CD14-positive monocyte (primary cell): ENCODE measurements at regions not wholly inside any gene's neighbourhood (a gene's known extent, or its start where the extent isn't known, plus 50 kb on each side); places are given as distances from the start of the nearest gene placed in this dataset.

Experiments used
- DNase-seq, 3 donors: peaks; one replicate each; pipeline ENCODE4 v3.0.0-alpha.2; 2011 to 2022
- H2AFZ ChIP-seq: 2 replicates; pipeline ENCODE4 v1.6.0; 2012; ENCODE audit warnings: mild to moderate bottlenecking, low read depth, low read length, inconsistent platforms; ENCODE audit not compliant: insufficient read depth, poor library complexity, severe bottlenecking
- H3K27ac ChIP-seq, 2 donors: 1 replicate in 1 of 2; 2 replicates in 1 of 2; pipeline ENCODE4 v1.5.1; 2012 to 2013; ENCODE audit warnings: low read length in 2 of 2, control low read depth in 1 of 2, inconsistent platforms in 1 of 2, low read depth in 1 of 2, mild to moderate bottlenecking in 1 of 2
- H3K27me3 ChIP-seq, 2 donors: one replicate each; pipeline versions ENCODE4 v1.6.0 to v1.6.1; 2011 to 2013; ENCODE audit warnings: low read length in 2 of 2; ENCODE audit not compliant: control insufficient read depth in 2 of 2, insufficient read depth in 2 of 2
- H3K36me3 ChIP-seq, 2 donors: replicated peaks in 1 of 2; 1 replicate in 1 of 2; 2 replicates in 1 of 2; pipeline versions ENCODE4 v1.5.1 to v1.6.1; 2012 to 2013; ENCODE audit warnings: low read length in 2 of 2, control low read depth in 1 of 2, inconsistent platforms in 1 of 2, mild to moderate bottlenecking in 1 of 2; ENCODE audit not compliant: insufficient read depth in 2 of 2, control insufficient read depth in 1 of 2
- H3K4me1 ChIP-seq, 2 donors: 1 replicate in 1 of 2; 2 replicates in 1 of 2; pipeline versions ENCODE4 v1.5.1 to v1.6.1; 2012 to 2013; ENCODE audit warnings: low read length in 2 of 2, control low read depth in 1 of 2, inconsistent platforms in 1 of 2, mild to moderate bottlenecking in 1 of 2, moderate library complexity in 1 of 2; ENCODE audit not compliant: insufficient read depth in 2 of 2, control insufficient read depth in 1 of 2
- H3K4me2 ChIP-seq: replicated peaks from 2 replicates; pipeline ENCODE3; 2012; ENCODE audit warnings: low read length, moderate library complexity, mild to moderate bottlenecking; ENCODE audit not compliant: poor library complexity, severe bottlenecking; ENCODE audit errors: extremely low read depth
- H3K4me3 ChIP-seq, 3 experiments: fragments of 200-600 bp in 1 of 3; sonication (generic) in 1 of 3; replicated peaks in 1 of 3; 1 replicate in 2 of 3; 2 replicates in 1 of 3; pipeline ENCODE4 v1.5.1; 2011 to 2013; ENCODE audit warnings: low read length in 3 of 3, mild to moderate bottlenecking in 3 of 3, control low read depth in 2 of 3, low read depth in 2 of 3, inconsistent platforms in 1 of 3, moderate library complexity in 1 of 3
- H3K79me2 ChIP-seq: 2 replicates; pipeline ENCODE4 v1.6.0; 2012; ENCODE audit warnings: mild to moderate bottlenecking, control low read depth, inconsistent platforms, low read length, moderate library complexity; ENCODE audit not compliant: insufficient read depth
- H3K9ac ChIP-seq: 2 replicates; pipeline ENCODE4 v1.6.0; 2017; ENCODE audit warnings: low read length, mild to moderate bottlenecking; ENCODE audit not compliant: insufficient read depth, poor library complexity, severe bottlenecking
- H3K9me3 ChIP-seq, 2 donors: replicated peaks in 1 of 2; 1 replicate in 1 of 2; 2 replicates in 1 of 2; pipeline versions ENCODE4 v1.5.1 to v1.6.1; 2012 to 2013; ENCODE audit warnings: low read length in 2 of 2, control low read depth in 1 of 2; ENCODE audit not compliant: control insufficient read depth in 1 of 2, insufficient read depth in 1 of 2
- H4K20me1 ChIP-seq: 2 replicates; pipeline ENCODE4 v1.6.0; 2012; ENCODE audit warnings: mild to moderate bottlenecking, low read length, control low read depth, moderate library complexity; ENCODE audit not compliant: insufficient read depth
- H3K27ac Mint-ChIP-seq, 7 donors: one replicate each; pipeline ENCODE4 v1.8.0; 2020; ENCODE audit warnings: mild to moderate bottlenecking in 7 of 7, mixed read lengths in 7 of 7, moderate library complexity in 6 of 7, inconsistent platforms in 2 of 7
- H3K27me3 Mint-ChIP-seq, 3 donors: one replicate each; pipeline ENCODE4 v1.8.0; 2021 to 2022; ENCODE audit warnings: low read depth in 3 of 3, mild to moderate bottlenecking in 3 of 3, mixed read lengths in 3 of 3, moderate library complexity in 3 of 3, inconsistent platforms in 1 of 3
- H3K36me3 Mint-ChIP-seq, 2 donors: one replicate each; pipeline ENCODE4 v1.8.0; 2020; ENCODE audit warnings: mixed read lengths in 2 of 2, inconsistent platforms in 1 of 2, mild to moderate bottlenecking in 1 of 2
- H3K4me1 Mint-ChIP-seq: one replicate; pipeline ENCODE4 v1.8.0; 2020; ENCODE audit warnings: mild to moderate bottlenecking, mixed read lengths
- H3K4me3 Mint-ChIP-seq, 2 donors: one replicate each; pipeline ENCODE4 v1.8.0; 2020; ENCODE audit warnings: mild to moderate bottlenecking in 2 of 2, mixed read lengths in 2 of 2, moderate library complexity in 1 of 2
- H3K9me3 Mint-ChIP-seq, 7 donors: one replicate each; pipeline ENCODE4 v1.8.0; 2020 to 2022; ENCODE audit warnings: mixed read lengths in 7 of 7, mild to moderate bottlenecking in 6 of 7, moderate library complexity in 6 of 7, inconsistent platforms in 2 of 7
- CTCF ChIP-seq: fragments of 200-600 bp; IDR thresholded peaks from one replicate; pipeline ENCODE4 v1.8.0; 2022; ENCODE audit warnings: antibody characterized with exemption, mild to moderate bottlenecking
- WGBS: methylation state at CpG from one replicate; pipeline ENCODE4 v1.1.5; 2013; ENCODE audit warnings: missing lambda C conversion rate; ENCODE audit not compliant: insufficient coverage; 5-methylcytosine and 5-hydroxymethylcytosine counted together
- intact Hi-C, 2 donors: fragments of 100-400 bp; cut with micrococcal nuclease; formaldehyde crosslinking; loops; one replicate each; pipeline versions ENCODE4 v1.15.0 to v1.15.1; 2023

- no peaks in the 10 kb centered on the region for H3K4me1 Mint-ChIP-seq
- H3K9me3 Mint-ChIP-seq, result peaks cover 4 to 10% (median 6%) of the 10 kb centered on the region in 7 donors
- Histone ChIP-seq H3K27me3 (no peaks in the 10 kb centered on the region), H3K9ac (no peak overlapping the region), H3K9me3 (peaks cover 0 to 1% of the 10 kb centered on the region in 2 donors), H3K4me1 (no peaks in the 10 kb centered on the region), H3K4me3 (no peak overlapping the region), H3K27ac (no peak overlapping the region), H4K20me1 (no peaks in the 10 kb centered on the region), H3K4me2 (no peak overlapping the region), H3K79me2 (no peaks in the 10 kb centered on the region), H2AFZ (no peak overlapping the region), H3K36me3 (no peaks in the 10 kb centered on the region)
- no peak for TF ChIP-seq CTCF
- no peak for DNase-seq
- no peaks in the 10 kb centered on the region for H3K36me3 Mint-ChIP-seq
- intact Hi-C loops, result no loop called here
- no peak overlapping the region for H3K4me3 Mint-ChIP-seq
- no peak overlapping the region for H3K27ac Mint-ChIP-seq
- H3K27me3 Mint-ChIP-seq, result no peaks in the 10 kb centered on the region
- WGBS, result 91% methylated on average over 19 of the region's 19 CpGs
These were observed 227.6 kb upstream of the IRX4 start for GRCh38 chr5:2110137-2110933.

DNA sequence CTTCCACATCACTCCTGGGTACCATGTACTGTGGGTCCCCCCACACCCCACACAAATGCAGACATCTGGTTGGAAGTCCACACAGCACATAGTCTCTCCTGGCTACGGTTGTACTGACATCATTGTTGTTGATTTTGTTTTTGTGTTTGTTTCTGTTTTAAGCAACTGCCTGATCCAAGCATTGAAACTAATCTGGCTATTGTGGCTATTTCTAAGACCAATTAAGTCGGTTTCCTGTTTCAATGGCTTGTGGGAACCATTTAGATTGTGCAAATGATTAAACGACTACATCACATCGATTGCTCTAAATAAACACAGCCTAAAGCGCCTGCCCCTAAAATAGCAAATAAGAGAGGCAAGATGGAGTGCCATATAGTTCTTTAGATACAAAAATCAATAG, 226.8 kb upstream of the IRX4 start:
- no peak overlapping the region for H2AFZ ChIP-seq
- no peaks in the 10 kb centered on the region for H4K20me1 ChIP-seq
- no peak for DNase-seq
- no peak overlapping the region for H3K9ac ChIP-seq
- Mint-ChIP-seq H3K27ac (no peak overlapping the region), H3K4me1 (no peaks in the 10 kb centered on the region), H3K9me3 (peaks cover 4 to 10% (median 7%) of the 10 kb centered on the region in 7 donors), H3K27me3 (no peaks in the 10 kb centered on the region), H3K4me3 (no peak overlapping the region), H3K36me3 (no peaks in the 10 kb centered on the region)
- H3K79me2 ChIP-seq, result no peaks in the 10 kb centered on the region
- H3K4me2 ChIP-seq, result no peak overlapping the region
- H3K4me3 ChIP-seq, result no peak overlapping the region
- H3K4me1 ChIP-seq, result no peaks in the 10 kb centered on the region
- peaks cover 4 to 5% of the 10 kb centered on the region in 2 donors for H3K9me3 ChIP-seq
- intact Hi-C loops, result no loop called here
- H3K27ac ChIP-seq, result no peak overlapping the region
- no peak for TF ChIP-seq CTCF
- H3K36me3 ChIP-seq, result no peaks in the 10 kb centered on the region
- no peaks in the 10 kb centered on the region for H3K27me3 ChIP-seq
- WGBS, result 40% methylated on average over 1 of the region's 5 CpGs
